Vagina (tissue), 2 donors: ENCODE measurements at regions not wholly inside any gene's neighbourhood (a gene's known extent, or its start where the extent isn't known, plus 50 kb on each side); places are given as distances from the start of the nearest gene placed in this dataset.

ENCODE experiments used
- DNase-seq, 2 donors: peaks; one replicate each; pipeline ENCODE4 v3.0.0-alpha.2; 2017; ENCODE audit errors: extremely low spot score in 2 of 2
- H3K27ac ChIP-seq: fragments of 200-600 bp; sonication (generic); one replicate; pipeline ENCODE4 v1.5.1; 2019
- H3K27me3 ChIP-seq: fragments of 200-600 bp; sonication (generic); one replicate; pipeline ENCODE4 v1.5.1; 2019
- H3K36me3 ChIP-seq, 2 donors: fragments of 200-600 bp; sonication (generic); one replicate each; pipeline ENCODE4 v1.5.1; 2017 to 2019
- H3K4me1 ChIP-seq: fragments of 200-600 bp; sonication (generic); one replicate; pipeline ENCODE4 v1.5.1; 2019
- H3K4me3 ChIP-seq, 2 donors: fragments of 200-600 bp; sonication (generic); 1 replicate in 1 of 2; 2 replicates in 1 of 2; pipeline ENCODE4 v1.5.1; 2016 to 2019
- H3K9me3 ChIP-seq: fragments of 200-600 bp; sonication (generic); one replicate; pipeline ENCODE4 v1.5.1; 2019
- POLR2A ChIP-seq, 2 donors: fragments of 450-650 bp; IDR thresholded peaks; one replicate each; pipeline ENCODE4 v1.6.1; 2017; ENCODE audit warnings: antibody characterized with exemption in 2 of 2, mild to moderate bottlenecking in 2 of 2, moderate library complexity in 2 of 2
- POLR2AphosphoS5 ChIP-seq, 2 donors: sonication (generic); formaldehyde crosslinking; IDR thresholded peaks; one replicate each; pipeline ENCODE4 v1.9.0; 2017; ENCODE audit warnings: antibody characterized with exemption in 2 of 2, mild to moderate bottlenecking in 2 of 2, low read depth in 1 of 2; ENCODE audit not compliant: insufficient read depth in 1 of 2
- intact Hi-C: fragments of 100-400 bp; cut with DNase I; formaldehyde crosslinking; loops from one replicate; pipeline ENCODE4 v1.15.1; 2023
- TF ChIP-seq, protein P1 (sequence below), 3 experiments: fragments of 450-650 bp in 2 of 3; fragments of 200-600 bp in 1 of 3; sonication (generic) in 1 of 3; IDR thresholded peaks; one replicate each; pipeline ENCODE4 v1.5.1; 2017 to 2019; ENCODE audit warnings: antibody characterized with exemption in 3 of 3, mild to moderate bottlenecking in 2 of 3, moderate library complexity in 2 of 3

- Histone ChIP-seq H3K27ac (no peak overlapping the region), H3K27me3 (no peaks in the 10 kb centered on the region), H3K36me3 (no peaks in the 10 kb centered on the region), H3K4me1 (no peaks in the 10 kb centered on the region), H3K9me3 (no peaks in the 10 kb centered on the region), H3K4me3 (no peak overlapping the region)
- intact Hi-C loops: no loop called here
- TF ChIP-seq, protein P1, sequence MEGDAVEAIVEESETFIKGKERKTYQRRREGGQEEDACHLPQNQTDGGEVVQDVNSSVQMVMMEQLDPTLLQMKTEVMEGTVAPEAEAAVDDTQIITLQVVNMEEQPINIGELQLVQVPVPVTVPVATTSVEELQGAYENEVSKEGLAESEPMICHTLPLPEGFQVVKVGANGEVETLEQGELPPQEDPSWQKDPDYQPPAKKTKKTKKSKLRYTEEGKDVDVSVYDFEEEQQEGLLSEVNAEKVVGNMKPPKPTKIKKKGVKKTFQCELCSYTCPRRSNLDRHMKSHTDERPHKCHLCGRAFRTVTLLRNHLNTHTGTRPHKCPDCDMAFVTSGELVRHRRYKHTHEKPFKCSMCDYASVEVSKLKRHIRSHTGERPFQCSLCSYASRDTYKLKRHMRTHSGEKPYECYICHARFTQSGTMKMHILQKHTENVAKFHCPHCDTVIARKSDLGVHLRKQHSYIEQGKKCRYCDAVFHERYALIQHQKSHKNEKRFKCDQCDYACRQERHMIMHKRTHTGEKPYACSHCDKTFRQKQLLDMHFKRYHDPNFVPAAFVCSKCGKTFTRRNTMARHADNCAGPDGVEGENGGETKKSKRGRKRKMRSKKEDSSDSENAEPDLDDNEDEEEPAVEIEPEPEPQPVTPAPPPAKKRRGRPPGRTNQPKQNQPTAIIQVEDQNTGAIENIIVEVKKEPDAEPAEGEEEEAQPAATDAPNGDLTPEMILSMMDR (IDR thresholded peaks at IDR 0.05): no peak
- TF ChIP-seq POLR2A (IDR thresholded peaks at IDR 0.05) (no peak), POLR2AphosphoS5 (IDR thresholded peaks at IDR 0.05; ENCODE audit: insufficient read depth in 1 of 2, low read depth in 1 of 2) (no peak)
- DNase-seq: no peak
Measured at GRCh38 chr7:67854221-67855178, 857.9 kb downstream of the TYW1 start.

DNA sequence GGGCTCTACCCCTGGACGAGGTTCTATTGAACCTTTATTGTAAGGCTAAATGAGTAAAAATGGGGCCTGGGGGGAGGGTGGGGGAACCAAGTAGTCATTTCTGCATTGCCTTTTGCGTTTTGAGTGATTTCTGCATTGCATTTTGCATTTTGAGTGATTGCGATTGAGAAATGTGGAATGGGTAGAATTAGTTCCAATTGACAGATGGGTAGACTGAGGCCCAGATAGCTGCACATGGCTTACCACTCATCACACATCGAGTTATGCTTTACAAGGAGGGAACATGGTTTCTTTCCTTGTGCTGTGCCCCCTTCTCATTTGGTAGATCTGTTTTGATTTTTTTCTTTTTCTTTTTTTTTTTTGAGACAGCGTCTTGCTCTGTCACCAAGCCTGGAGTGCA lies 858.7 kb downstream of the TYW1 start:
- H3K27me3 ChIP-seq: no peaks in the 10 kb centered on the region
- intact Hi-C loops: no loop called here
- no peak overlapping the region for H3K27ac ChIP-seq
- no peaks in the 10 kb centered on the region for H3K36me3 ChIP-seq
- no peak for DNase-seq
- TF ChIP-seq, protein P1 (IDR thresholded peaks at IDR 0.05): no peak
- TF ChIP-seq POLR2A (IDR thresholded peaks at IDR 0.05) (no peak), POLR2AphosphoS5 (IDR thresholded peaks at IDR 0.05; ENCODE audit: insufficient read depth in 1 of 2, low read depth in 1 of 2) (no peak)
- H3K4me1 ChIP-seq: no peaks in the 10 kb centered on the region
- H3K4me3 ChIP-seq: no peak overlapping the region
- H3K9me3 ChIP-seq: no peaks in the 10 kb centered on the region

DNA sequence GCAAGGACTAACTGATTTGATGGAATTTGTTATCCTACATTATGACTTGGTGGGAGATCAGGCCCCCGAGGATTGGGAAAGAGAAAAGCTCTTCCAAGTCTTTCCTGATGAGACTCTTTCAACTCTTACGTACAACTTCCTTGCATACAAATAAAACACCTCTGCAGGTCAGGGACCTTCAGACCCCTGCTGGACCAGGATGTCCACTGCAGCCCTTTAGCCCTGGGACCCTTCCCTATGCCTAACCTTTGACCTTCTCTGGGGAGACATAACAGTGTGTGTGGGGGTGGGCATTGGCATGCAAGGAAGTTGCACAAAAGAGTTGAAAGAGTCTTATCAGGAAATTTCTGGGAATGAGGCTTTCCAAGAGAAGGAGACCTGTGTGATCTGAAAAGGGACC lies 859.4 kb downstream of the TYW1 start:
- intact Hi-C loops: no loop called here
- Histone ChIP-seq H3K27me3 (no peaks in the 10 kb centered on the region), H3K9me3 (no peaks in the 10 kb centered on the region), H3K36me3 (no peaks in the 10 kb centered on the region), H3K4me3 (no peak overlapping the region), H3K4me1 (no peaks in the 10 kb centered on the region), H3K27ac (no peak overlapping the region)
- no peak for DNase-seq
- no peak for TF ChIP-seq POLR2A (IDR thresholded peaks at IDR 0.05)
- TF ChIP-seq POLR2AphosphoS5 (IDR thresholded peaks at IDR 0.05; ENCODE audit: insufficient read depth in 1 of 2, low read depth in 1 of 2): no peak
- TF ChIP-seq, protein P1 (IDR thresholded peaks at IDR 0.05): no peak

DNA sequence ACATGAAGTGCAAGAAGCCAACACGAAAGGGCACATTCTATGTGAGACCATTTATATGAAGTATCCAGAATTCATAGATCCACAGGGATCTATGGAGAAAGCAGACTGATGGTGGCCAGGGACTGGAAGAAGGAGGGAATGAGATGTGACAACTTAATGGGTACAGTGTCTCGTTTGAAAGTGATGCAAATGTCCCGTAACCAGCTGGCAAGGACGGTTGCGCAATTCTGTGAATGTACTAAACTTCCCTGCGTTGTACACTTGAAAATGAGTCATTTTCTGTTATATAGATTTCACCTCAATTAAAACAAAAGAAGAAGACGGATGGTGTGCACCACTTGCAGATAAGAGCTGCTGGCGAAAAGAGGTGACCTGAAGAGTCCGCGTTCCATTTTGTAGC lies 861.1 kb downstream of the TYW1 start:
- Histone ChIP-seq H3K9me3 (no peaks in the 10 kb centered on the region), H3K4me3 (no peak overlapping the region), H3K27me3 (no peaks in the 10 kb centered on the region), H3K36me3 (no peaks in the 10 kb centered on the region), H3K27ac (no peak overlapping the region), H3K4me1 (no peaks in the 10 kb centered on the region)
- no peak for DNase-seq
- TF ChIP-seq POLR2A (IDR thresholded peaks at IDR 0.05) (no peak), POLR2AphosphoS5 (IDR thresholded peaks at IDR 0.05; ENCODE audit: insufficient read depth in 1 of 2, low read depth in 1 of 2) (no peak)
- TF ChIP-seq, protein P1 (IDR thresholded peaks at IDR 0.05): no peak
- intact Hi-C loops: no loop called here

DNA sequence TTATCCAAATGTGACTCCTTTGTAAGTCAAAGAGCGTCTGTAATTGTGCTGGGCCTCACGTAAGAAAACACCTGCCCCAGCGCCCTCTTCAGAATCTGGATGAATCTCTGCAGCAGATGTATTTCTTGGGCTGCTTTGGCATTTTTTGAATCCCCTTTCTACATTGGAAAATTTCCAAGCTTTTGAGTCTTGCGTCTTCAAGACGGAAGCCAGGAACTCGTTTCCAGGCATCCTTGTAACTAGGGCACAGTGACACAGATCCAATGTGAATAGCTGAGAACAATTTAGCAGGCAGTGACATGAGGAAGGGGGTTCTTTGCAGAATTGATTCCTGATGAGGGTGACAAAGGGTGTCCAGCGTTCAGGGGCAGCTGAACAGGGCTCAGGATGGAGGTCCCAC lies 862.3 kb downstream of the TYW1 start:
- H3K36me3 ChIP-seq: no peaks in the 10 kb centered on the region
- DNase-seq: no peak
- H3K9me3 ChIP-seq: no peaks in the 10 kb centered on the region
- no peak overlapping the region for H3K4me3 ChIP-seq
- TF ChIP-seq POLR2AphosphoS5 (IDR thresholded peaks at IDR 0.05; ENCODE audit: insufficient read depth in 1 of 2, low read depth in 1 of 2): no peak
- TF ChIP-seq, protein P1 (IDR thresholded peaks at IDR 0.05): no peak
- TF ChIP-seq POLR2A (IDR thresholded peaks at IDR 0.05): no peak
- no peaks in the 10 kb centered on the region for H3K27me3 ChIP-seq
- H3K27ac ChIP-seq: no peak overlapping the region
- H3K4me1 ChIP-seq: no peaks in the 10 kb centered on the region
- intact Hi-C loops: no loop called here
